ENCODE measurements at regions not wholly inside any gene's neighbourhood (a gene's known extent, or its start where the extent isn't known, plus 50 kb on each side); places are given as distances from the start of the nearest gene placed in this dataset.

DNA sequence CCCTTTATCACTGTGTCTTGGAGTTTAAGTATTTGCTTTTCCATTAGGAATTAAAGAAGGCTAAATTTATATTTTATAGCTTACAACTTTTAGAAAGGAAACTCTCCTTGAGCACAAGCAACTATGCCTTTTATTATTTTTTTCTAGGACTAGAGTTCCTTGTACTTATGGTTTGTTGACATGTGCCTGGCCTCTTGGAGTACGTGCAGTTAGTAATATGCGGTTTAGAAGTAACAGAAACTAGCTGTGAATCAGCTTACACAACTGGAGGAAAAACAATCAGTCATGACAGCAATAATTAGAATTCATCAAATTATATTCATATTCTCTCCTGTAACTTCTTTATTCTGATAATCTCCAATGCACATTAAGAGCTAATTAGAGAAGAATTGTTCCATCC, 428.7 kb downstream of the AEBP2 start:
- no peak for DNase-seq (ENCODE audit: low spot score)

DNA sequence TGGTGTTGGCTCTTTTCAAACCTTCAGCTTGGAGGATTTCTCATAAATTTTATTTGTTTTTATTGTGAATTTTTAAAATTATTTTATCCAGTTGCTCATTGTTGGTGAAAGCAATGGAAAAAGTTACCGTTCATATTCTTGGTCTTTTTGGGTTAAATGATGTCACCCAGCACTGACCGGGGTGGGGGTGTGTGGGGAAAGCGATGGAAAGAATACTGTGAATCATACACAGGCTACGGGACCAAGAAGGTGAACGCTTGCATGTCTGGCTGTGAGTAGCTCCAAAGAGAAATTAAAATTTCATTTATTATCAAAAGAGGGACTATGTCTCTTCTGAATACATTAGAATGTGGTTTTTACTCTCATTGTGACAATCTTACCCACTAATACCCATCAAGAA, 430.1 kb downstream of the AEBP2 start:
- no peak for DNase-seq (ENCODE audit: low spot score)

DNA sequence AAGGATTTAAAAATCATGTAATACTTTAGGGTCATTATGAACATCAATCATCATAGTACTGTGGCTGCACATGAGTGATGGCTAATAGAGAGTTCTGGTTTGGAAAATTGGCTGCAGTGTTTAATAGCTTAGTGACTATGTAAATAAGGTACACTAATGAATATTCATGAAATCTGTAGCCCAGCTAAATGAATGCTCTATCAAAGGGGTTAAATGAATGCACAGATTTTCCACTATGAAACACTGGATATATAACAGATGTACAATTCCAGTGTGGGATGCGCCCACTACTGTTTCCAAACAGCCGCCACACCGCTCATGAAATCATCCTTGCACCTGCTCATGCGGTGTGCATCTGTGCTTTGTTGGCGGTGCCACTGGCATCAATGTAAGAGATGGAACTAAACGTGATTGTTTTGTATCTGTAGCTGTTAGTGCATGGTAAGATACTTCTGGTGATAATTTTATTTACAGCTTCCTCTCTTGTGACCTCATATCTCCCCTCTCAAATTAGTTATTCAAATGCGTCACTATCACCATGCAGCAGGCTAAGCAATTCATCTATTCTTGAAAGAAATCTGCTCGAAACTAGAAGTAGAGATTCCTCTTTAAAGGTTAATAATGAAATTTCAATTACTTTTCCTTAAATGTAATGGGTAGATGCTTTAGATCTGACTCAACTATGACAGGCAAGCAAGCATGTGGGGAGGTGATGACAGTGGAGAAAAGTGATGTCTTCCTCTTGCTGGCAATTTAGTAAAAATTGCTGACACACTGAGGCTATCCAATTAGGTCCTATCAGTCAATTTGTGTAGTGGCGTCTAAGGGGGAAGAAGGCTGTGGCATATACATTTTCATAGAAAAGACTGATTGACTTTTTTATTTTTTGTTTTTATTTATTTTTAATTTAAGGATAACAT, 433.6 kb downstream of the AEBP2 start:
- no peak for DNase-seq (ENCODE audit: low spot score)

DNA sequence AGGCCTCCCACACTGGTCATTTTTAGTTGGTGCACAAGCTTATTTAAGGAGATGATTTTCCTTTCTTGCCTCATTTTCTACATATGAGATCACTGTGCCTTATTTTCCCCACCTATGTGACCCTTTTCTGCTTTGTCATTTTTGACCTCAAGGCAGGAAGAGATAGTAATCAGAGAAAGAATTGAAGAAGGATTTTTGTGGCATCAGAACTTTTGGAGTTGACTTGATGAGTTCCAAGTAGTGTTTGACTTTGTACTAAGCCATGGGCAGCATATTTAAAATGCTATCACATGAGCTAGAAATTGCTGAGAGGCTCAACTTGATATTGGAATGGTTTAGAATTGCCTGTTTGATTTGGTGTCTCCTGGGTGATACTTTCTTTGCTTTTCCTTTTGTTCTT, 440.8 kb downstream of the AEBP2 start:
- DNase-seq (ENCODE audit: low spot score): no peak

DNA sequence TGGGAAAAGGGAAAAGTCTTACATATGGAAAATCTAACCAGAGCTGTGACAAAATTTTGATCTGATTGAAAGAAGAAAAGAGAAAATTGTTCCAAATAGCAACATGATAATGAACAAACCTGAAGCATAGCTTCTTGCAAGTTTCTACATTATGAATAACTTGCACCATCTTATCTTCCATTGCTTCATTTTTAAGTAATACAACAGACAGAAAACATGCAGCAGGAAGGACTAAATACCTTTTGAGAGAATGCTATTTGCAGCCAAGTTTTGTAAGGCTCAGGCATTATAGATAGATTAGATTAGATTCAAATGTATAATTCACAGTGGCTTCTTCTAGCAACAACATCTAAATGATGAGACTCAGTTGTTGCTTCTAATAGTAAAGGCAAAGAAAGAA, 441.4 kb downstream of the AEBP2 start:
- DNase-seq (ENCODE audit: low spot score): no peak

DNA sequence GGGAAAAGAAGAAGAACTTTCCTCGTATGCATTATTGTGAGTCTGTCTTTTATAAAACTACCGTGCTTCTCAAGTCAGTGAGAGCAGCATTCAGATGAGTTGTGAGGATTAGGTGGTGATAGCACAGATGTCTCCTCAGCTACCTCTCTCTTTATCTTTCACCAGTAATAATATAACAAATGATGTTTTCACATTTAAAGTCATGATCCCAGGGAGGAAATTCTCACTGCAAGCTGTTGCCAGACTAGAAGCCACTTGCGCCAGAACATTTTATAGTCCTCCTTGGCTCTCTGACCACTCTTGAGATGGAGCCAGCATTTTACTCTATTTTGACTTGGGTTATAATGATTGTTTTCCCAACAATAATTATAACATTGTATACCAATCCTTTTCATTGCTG, 443.1 kb downstream of the AEBP2 start:
- DNase-seq (ENCODE audit: low spot score): no peak

DNA sequence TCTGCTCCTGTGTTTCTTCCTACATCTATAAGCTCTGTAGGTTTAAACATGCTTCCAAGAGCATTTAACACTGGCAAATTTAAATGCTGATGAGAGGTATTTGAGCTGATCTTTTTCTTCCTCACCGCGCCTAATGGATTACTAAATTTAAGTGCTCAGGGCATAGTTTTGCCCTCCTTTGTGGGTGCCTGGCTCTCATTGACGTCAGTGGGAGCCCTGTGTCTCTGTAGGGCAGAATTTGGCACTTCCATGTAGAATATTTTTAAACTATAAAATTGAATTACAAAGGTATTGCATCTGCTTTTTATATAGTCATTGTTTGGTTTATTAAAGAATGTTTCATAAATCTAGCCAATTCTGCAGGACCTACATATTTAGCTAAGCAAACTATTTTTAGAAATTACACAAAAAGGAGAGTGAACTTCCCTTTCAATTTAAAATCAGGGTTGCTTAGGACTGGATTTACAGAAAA, 444.8 kb downstream of the AEBP2 start:
- DNase-seq (ENCODE audit: low spot score): no peak

DNA sequence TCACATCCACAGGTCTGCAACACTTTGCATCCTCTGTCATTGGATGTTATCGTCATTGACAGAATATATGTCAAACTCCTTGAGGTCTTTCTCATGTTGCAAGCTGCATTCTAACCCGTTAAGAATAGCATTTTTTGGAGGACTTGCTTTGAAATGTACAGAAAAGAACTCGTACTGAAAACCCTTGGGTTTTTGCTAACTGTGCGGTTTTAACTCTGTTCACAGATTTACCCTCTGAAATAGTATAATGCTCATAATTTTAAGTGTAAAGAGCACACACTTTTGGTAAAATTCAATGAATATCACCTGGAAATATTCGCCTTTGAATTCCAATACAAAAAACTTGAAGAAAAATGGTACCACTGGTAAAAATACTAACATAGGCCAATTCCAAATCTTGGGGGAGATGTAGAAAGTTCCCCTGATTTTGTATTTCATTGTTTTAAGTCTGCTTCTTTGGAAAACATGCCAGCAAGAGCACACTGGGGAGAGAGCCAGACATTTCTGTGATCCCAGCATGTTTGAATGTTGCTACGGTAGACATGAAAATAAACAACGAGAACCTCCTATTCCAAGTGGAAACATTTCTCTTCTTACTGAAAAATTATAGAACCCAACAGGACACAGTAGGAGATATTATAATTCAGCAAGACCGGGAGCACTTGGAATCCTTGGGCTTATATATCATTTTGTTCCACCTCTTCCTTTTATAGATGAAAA, 446.0 kb downstream of the AEBP2 start:
- no peak for DNase-seq (ENCODE audit: low spot score)

DNA sequence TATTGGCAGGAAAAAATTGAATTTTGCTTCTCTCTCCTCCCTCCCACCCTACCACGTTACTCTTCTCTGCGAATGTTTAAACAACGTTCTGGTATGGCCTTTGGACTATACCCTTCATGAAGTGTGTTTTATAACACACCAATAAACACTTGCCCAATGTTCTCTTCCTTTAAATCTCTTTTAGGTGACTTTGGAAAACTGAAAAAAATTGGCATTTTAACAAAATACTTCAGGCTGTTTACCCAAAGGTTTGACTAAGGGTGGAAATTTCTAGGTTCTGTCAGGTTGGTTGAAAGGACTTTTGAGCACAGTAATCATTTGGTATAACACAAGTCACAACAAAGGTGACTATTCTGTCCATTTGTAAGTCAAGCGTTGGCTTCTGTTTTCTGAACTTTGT, 446.8 kb downstream of the AEBP2 start:
- no peak for DNase-seq (ENCODE audit: low spot score)

DNA sequence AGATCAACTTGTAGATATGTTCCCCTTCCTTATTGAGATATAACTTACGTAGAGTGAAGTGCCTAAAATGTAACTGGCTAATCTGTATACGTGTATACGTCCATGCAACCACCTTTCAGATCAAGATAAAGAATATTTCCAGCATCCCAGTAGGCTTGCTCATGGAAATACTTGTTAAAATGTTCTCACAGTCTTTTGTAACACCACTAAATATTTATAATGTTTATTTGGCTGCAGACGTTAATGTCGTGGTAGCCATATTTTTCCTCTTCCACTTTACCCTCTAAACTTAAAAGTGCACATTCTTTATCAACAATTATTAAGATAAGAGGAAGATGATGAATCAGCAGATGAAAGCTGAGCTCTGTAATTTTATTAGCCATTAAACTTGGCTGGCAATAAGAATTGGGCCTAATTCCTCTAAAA, 447.4 kb downstream of the AEBP2 start:
- no peak for DNase-seq (ENCODE audit: low spot score)

DNA sequence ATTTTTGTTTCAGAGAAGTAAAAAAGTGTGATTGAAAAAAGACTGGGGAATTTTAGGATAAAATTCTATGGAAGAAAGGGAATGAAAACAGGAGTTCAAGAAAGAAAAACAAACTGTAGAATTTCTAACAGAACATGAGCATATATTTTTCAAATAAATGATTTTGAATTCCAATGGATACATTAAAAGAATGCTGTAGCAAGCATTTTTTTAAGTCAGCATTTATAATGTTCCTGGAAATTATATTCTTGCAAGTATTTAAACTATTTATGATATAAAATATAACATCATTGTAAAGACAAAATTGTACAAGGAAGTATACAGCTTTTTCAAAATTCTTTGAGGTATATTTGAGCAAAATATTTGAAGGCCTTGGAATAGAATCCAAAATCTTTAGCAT, 450.7 kb downstream of the AEBP2 start:
- DNase-seq (ENCODE audit: low spot score): no peak

DNA sequence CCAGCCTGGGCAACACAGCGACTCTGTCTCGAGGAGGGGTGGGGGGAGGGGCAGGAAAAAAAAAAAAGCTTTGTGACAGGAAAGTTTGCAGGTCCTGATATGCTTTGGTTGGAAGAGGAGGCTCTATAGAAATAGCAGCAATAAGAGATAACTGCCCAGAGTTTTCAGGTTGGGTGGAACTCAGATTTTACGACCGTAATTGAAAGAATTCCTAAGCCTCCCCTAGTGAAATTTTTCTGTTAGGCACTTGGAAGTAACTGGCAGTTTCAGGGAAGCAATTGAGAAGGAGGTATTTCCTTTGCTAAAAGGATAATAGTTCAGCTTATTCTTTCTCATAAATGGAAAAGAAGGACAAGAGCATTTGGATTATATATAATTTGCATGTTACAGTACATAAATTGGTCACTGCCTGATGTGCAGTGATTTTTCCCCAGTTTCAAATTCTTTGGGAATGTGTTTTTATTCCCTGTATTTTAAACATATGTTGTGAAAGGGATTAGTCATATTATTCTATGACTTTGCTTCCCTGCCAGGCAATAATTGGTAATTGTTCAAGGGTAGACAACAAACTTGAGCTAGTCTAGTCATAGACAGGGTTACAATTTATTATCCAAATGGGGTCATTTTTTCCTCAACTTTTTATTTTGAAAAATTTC, 452.8 kb downstream of the AEBP2 start:
- DNase-seq (ENCODE audit: low spot score): no peak

DNA sequence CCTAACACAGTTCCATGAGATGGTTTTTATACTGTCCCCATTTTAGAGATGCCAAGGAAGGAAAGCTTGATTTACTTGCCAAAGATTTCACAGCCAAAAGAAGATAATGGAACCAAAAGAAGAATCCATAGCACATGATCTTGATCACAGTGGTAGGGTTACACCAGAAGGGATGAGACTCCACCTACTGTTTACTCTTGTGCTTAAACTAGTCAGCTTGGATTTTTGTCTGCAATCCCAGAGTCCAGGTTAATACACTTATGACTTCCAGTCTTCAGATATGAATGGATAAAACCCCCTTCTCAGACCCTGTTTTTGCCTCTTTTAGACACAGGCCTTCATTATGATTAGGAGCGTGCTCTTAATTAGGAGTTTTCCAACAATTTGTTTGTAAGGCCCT, 454.2 kb downstream of the AEBP2 start:
- DNase-seq (ENCODE audit: low spot score): no peak

DNA sequence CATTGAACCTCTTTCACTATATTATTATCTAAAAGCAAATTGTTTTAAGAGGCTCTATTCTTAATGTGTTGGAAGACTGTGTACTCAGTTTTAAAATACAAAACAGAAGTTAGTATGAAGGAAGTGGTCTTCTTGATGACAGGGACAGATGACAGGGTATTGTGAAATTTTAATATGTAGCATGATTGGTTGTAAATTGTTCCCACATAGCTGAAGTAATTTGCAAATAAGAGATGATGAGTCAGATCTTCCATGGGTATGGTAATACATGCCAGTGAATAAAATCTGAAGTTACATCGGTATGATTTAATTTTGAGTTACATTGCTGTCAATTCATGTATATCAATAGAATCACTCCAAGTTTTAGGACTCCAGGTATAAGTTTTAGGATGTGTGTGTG, 454.8 kb downstream of the AEBP2 start:
- DNase-seq (ENCODE audit: low spot score): no peak

DNA sequence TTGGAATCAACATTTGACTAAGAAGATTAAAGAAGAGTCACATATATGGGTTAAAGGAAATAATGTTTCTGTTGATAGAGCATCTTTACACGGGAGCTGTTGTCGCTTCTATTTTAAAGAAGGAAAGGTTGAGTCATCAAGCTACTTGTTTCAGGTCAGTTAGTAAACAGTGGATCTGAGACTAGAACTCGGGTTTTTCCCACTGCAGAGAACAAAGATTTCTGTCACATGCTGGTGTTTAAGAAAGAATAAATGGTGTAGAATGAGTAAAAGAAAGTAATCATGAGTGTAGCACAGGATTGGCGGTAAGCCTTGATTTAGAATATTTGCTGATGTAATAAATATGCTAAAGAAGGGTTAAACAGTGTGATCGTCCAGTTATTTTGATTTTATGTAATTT, 455.5 kb downstream of the AEBP2 start:
- DNase-seq (ENCODE audit: low spot score): no peak

DNA sequence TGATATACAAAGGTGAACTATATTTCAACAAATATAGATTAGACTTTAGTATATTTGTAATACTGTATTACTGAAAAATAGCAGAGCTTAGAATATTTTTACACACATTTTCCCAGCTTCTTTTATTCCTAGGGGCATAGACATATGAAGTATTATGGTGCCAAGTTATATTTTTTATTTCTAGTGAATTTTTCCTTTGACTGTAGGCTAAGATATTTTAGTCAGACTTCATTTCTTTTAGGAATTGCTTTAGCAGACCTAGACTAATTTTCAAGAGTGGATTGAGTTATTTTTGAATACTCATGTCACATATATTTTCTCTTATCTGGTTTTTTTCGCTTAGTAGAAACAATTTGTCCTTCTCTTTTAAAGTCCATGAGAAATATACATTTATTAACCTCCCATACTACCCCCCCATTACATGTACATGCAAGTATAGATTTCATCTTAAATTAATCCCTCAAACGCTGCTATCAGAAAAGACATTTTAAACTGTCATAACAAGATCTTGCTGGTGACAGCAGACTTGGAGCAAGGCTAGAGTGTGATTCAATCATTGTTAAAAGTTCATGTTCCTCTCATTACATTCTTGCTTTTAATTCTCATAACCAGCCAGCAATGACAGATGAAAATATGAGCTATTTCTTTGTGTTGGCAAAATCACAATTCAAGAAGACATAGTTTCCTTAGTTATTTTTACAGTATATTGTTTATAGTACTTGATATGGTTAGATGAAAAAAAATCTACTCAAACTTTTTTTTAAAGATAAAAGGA, 456.1 kb downstream of the AEBP2 start:
- DNase-seq (ENCODE audit: low spot score): no peak

DNA sequence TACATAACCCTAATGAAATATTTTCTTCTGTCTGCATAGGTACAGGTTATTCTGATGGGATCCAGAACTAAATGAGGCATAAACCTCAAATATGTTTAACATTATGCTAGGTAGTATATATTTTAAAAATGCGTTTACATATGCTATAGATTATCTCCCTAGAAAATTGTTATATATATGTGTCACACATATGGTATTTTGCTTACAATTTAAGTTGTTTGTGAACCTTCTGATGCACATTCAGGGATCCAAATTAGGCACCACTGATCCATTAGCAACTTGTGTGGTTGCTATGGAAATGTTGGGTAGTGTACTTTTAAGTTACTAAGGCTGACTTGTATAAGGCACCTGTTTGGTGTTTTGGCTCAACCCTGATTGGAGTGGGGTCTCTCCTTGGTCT, 456.7 kb downstream of the AEBP2 start:
- no peak for DNase-seq (ENCODE audit: low spot score)

DNA sequence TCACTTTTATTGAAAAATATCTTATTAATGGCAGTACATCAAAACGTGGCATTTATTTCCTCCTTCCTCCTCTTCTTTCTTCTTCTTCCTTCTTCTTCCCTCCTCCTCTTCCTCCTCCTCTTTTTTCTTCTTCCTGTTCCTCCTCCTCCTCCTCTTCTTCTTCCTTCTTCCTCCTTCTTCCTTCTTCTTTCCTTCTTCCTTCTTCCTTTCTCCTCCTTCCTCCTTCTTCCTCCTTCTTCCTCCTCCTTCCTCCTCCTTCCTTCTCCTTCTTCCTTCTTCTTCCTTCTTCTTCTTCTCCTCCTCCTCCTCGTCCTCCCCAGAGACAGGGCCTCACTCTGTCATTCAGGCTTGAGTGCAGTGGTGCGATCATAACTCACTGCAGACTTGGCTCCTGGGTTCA, 457.2 kb downstream of the AEBP2 start:
- DNase-seq (ENCODE audit: low spot score): no peak

DNA sequence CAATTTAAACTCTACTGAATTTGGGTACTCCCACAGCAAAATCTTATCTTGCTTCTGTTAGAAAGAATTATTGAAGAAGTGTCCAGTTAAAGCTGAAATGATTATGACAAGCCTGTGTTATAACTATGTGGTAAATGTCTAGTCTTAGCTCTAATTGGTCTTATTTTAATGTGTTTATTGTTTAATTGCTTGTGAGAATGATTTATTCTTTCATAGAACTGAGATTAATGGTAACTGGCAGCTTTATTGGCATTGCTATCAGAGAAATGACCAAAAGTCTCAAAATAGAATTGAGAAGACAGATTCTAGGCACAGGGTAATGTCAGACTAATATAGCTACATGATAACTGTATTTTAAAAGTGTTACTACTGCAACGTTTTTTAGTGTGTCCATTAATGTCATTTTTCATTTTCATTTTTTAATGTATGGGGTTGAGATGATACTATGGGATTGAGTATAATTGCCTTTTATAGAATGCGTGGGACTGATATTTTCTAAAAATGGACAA, 458.7 kb downstream of the AEBP2 start:
- no peak for DNase-seq (ENCODE audit: low spot score)

DNA sequence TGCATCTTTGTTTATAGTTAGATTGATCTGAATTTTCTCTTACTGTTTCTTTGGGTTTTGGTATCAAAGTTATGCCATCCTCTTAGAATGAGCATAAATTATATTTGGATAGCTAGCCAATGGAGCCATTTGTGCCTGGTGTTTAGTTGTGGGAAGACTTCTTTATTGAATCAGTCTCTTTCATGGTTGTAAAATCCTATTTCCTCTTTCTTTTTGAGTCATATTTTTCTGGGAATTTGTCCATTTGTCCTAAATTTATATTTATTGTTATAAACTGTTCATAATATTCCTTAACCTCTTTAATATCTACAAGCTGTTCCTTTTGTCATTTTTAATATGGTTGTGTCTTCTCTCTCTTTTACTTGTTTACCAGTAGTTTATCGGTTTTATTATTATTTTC, 462.5 kb downstream of the AEBP2 start:
- no peak for DNase-seq (ENCODE audit: low spot score)

DNA sequence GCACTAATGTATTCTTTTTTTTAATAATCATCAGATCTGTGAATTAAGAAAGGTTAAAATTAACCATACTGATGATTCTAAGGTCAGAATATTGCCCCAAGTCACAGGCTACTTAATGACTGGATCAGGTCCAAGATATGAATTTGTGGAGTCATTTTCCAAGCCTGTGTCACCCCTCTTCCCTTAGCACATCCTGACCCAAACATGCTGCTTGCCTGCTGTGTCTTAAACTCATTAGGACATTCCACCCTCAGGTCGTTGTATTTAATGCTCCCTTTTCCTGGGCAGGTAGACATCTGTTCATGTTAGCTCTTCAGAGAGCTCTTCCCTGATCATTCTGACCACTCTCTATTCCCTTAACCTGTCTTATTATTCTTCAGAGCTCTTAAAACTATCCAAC, 463.5 kb upstream of the PDE3A start:
- DNase-seq (ENCODE audit: low spot score): no peak

DNA sequence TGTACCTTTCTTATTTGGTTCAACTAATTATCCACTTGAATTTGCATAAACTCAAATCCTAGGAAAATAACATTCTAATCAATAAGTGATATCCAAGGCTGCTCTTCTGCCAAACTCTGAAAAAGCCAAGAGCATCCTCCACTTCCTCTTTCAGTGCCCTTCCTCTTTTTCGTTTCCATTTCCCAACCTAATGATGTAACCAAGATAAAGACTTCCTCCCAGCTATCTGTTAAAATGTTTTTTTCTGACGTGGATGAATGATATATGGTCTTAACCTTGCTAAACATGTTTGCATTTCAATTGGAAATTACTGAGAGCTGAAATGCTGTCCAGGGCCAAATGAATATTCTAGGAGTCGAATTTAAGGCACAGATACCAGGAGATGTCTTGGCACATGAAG, 459.5 kb upstream of the PDE3A start:
- no peak for DNase-seq (ENCODE audit: low spot score)

Data from ecto neural progenitor cell (in vitro differentiated cells).